ENCODE measurements at regions not wholly inside any gene's neighbourhood (a gene's known extent, or its start where the extent isn't known, plus 50 kb on each side); places are given as distances from the start of the nearest gene placed in this dataset.

- POLR2A ChIA-PET = no interaction called here
- TF ChIP-seq, protein P1, sequence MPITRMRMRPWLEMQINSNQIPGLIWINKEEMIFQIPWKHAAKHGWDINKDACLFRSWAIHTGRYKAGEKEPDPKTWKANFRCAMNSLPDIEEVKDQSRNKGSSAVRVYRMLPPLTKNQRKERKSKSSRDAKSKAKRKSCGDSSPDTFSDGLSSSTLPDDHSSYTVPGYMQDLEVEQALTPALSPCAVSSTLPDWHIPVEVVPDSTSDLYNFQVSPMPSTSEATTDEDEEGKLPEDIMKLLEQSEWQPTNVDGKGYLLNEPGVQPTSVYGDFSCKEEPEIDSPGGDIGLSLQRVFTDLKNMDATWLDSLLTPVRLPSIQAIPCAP (CRISPR knock-in tag; IDR thresholded peaks at IDR 0.05) = no peak
- TF ChIP-seq, protein P2, sequence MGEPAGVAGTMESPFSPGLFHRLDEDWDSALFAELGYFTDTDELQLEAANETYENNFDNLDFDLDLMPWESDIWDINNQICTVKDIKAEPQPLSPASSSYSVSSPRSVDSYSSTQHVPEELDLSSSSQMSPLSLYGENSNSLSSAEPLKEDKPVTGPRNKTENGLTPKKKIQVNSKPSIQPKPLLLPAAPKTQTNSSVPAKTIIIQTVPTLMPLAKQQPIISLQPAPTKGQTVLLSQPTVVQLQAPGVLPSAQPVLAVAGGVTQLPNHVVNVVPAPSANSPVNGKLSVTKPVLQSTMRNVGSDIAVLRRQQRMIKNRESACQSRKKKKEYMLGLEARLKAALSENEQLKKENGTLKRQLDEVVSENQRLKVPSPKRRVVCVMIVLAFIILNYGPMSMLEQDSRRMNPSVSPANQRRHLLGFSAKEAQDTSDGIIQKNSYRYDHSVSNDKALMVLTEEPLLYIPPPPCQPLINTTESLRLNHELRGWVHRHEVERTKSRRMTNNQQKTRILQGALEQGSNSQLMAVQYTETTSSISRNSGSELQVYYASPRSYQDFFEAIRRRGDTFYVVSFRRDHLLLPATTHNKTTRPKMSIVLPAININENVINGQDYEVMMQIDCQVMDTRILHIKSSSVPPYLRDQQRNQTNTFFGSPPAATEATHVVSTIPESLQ (CRISPR knock-in tag; IDR thresholded peaks at IDR 0.05) = no peak
- TF ChIP-seq ZNF671 (CRISPR knock-in tag; IDR thresholded peaks at IDR 0.05) (no peak), SMAD3 (CRISPR knock-in tag; IDR thresholded peaks at IDR 0.05; ENCODE audit: borderline replicate concordance) (no peak), ZNF263 (CRISPR knock-in tag; IDR thresholded peaks at IDR 0.05; ENCODE audit: low read depth) (no peak), SOX15 (CRISPR knock-in tag; IDR thresholded peaks at IDR 0.05) (no peak)
- no peak overlapping the region for H3K4me3 Mint-ChIP-seq
- no peak for ATAC-seq
- no peak for DNase-seq (ENCODE audit: low spot score)
- CTCF ChIA-PET = no interaction called here
- no peaks in the 10 kb centered on the region for H3K27me3 Mint-ChIP-seq (ENCODE audit: low read depth)
- H3K4me1 Mint-ChIP-seq = peaks cover 3% of the 10 kb centered on the region; the same call in 1 of the 2 replicates
- H3K36me3 Mint-ChIP-seq = no peaks in the 10 kb centered on the region
- no peak overlapping the region for H3K27ac Mint-ChIP-seq
- no peaks in the 10 kb centered on the region for H3K9me3 Mint-ChIP-seq
Observed at GRCh38 chr14:83491091-83491490, 1957.4 kb upstream of the SEL1L start.

GRCh38 chr14:83520837-83521236, 1987.2 kb upstream of the SEL1L start:
- CTCF ChIA-PET = no interaction called here
- no peaks in the 10 kb centered on the region for H3K4me1 Mint-ChIP-seq
- no peak for ATAC-seq
- POLR2A ChIA-PET = no interaction called here
- DNase-seq (ENCODE audit: low spot score) = no peak
- no peak for TF ChIP-seq HMGA2 (CRISPR knock-in tag; IDR thresholded peaks at IDR 0.05)
- TF ChIP-seq, protein P3, sequence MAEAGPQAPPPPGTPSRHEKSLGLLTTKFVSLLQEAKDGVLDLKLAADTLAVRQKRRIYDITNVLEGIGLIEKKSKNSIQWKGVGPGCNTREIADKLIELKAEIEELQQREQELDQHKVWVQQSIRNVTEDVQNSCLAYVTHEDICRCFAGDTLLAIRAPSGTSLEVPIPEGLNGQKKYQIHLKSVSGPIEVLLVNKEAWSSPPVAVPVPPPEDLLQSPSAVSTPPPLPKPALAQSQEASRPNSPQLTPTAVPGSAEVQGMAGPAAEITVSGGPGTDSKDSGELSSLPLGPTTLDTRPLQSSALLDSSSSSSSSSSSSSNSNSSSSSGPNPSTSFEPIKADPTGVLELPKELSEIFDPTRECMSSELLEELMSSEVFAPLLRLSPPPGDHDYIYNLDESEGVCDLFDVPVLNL (CRISPR knock-in tag; IDR thresholded peaks at IDR 0.05; ENCODE audit: borderline replicate concordance, low read depth) = no peak
- no peak for TF ChIP-seq GRHL2 (CRISPR knock-in tag; IDR thresholded peaks at IDR 0.05; ENCODE audit: insufficient replicate concordance, severe bottlenecking)
- TF ChIP-seq OVOL2 (CRISPR knock-in tag; IDR thresholded peaks at IDR 0.05; ENCODE audit: borderline replicate concordance) = no peak
- no peak for TF ChIP-seq RORB (CRISPR knock-in tag; IDR thresholded peaks at IDR 0.05)
- no peak for TF ChIP-seq NFE2L1 (CRISPR knock-in tag; IDR thresholded peaks at IDR 0.05)
- no peak for TF ChIP-seq CREM (CRISPR knock-in tag; IDR thresholded peaks at IDR 0.05)
- no peak overlapping the region for H3K4me3 Mint-ChIP-seq
- H3K36me3 Mint-ChIP-seq = no peaks in the 10 kb centered on the region
- H3K27ac Mint-ChIP-seq = no peak overlapping the region
- H3K27me3 Mint-ChIP-seq (ENCODE audit: low read depth) = no peaks in the 10 kb centered on the region
- H3K9me3 Mint-ChIP-seq = no peaks in the 10 kb centered on the region

- ATAC-seq = no peak
- CTCF ChIA-PET = no interaction called here
- no peak overlapping the region for H3K4me3 Mint-ChIP-seq
Observed at GRCh38 chr14:83529531-83529930, 1995.9 kb upstream of the SEL1L start.

More at GRCh38 chr14:83529531-83529930, 1995.9 kb upstream of the SEL1L start:
- H3K4me1 Mint-ChIP-seq = no peaks in the 10 kb centered on the region
- no peak overlapping the region for H3K27ac Mint-ChIP-seq
- TF ChIP-seq, protein P4, sequence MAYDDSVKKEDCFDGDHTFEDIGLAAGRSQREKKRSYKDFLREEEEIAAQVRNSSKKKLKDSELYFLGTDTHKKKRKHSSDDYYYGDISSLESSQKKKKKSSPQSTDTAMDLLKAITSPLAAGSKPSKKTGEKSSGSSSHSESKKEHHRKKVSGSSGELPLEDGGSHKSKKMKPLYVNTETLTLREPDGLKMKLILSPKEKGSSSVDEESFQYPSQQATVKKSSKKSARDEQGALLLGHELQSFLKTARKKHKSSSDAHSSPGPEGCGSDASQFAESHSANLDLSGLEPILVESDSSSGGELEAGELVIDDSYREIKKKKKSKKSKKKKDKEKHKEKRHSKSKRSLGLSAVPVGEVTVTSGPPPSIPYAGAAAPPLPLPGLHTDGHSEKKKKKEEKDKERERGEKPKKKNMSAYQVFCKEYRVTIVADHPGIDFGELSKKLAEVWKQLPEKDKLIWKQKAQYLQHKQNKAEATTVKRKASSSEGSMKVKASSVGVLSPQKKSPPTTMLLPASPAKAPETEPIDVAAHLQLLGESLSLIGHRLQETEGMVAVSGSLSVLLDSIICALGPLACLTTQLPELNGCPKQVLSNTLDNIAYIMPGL (CRISPR knock-in tag; IDR thresholded peaks at IDR 0.05) = no peak
- no peak for TF ChIP-seq ZNF219 (CRISPR knock-in tag; IDR thresholded peaks at IDR 0.05; ENCODE audit: borderline replicate concordance)
- TF ChIP-seq ATF1 (CRISPR knock-in tag; IDR thresholded peaks at IDR 0.05) = no peak
- TF ChIP-seq, protein P5, sequence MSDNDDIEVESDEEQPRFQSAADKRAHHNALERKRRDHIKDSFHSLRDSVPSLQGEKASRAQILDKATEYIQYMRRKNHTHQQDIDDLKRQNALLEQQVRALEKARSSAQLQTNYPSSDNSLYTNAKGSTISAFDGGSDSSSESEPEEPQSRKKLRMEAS (CRISPR knock-in tag; IDR thresholded peaks at IDR 0.05) = no peak
- H3K36me3 Mint-ChIP-seq = no peaks in the 10 kb centered on the region
- POLR2A ChIA-PET = no interaction called here
- DNase-seq (ENCODE audit: low spot score) = no peak
- H3K27me3 Mint-ChIP-seq (ENCODE audit: low read depth) = no peaks in the 10 kb centered on the region
- H3K9me3 Mint-ChIP-seq = no peaks in the 10 kb centered on the region

All from WTC11 (cell line).